ENCODE measurements at regions not wholly inside any gene's neighbourhood (a gene's known extent, or its start where the extent isn't known, plus 50 kb on each side); places are given as distances from the start of the nearest gene placed in this dataset.

- TF ChIP-seq CTCF (IDR thresholded peaks at IDR 0.05) (no peak), POLR2A (IDR thresholded peaks at IDR 0.05; ENCODE audit: low read depth) (no peak), EP300 (IDR thresholded peaks at IDR 0.05) (no peak)
These were observed 801.2 kb upstream of the GOT2 start for GRCh38 chr16:59535298-59535697.
